ENCODE measurements at regions not wholly inside any gene's neighbourhood (a gene's known extent, or its start where the extent isn't known, plus 50 kb on each side); places are given as distances from the start of the nearest gene placed in this dataset.

GRCh38 chr16:76612497-76612896 is 335.3 kb downstream of the CNTNAP4 start:
- H3K27ac Mint-ChIP-seq, result no peak overlapping the region
- H3K9me3 Mint-ChIP-seq, result peaks cover 4% of the 10 kb centered on the region
- no peak overlapping the region for H3K4me3 Mint-ChIP-seq
- H3K36me3 Mint-ChIP-seq (ENCODE audit: low read depth), result no peaks in the 10 kb centered on the region
- TF ChIP-seq CTCF (IDR thresholded peaks at IDR 0.05), result no peak
- H3K27me3 Mint-ChIP-seq (ENCODE audit: low read depth, poor library complexity), result no peaks in the 10 kb centered on the region
- no peaks in the 10 kb centered on the region for H3K4me1 Mint-ChIP-seq
- no peak for DNase-seq

GRCh38 chr16:76614269-76614668 is 337.1 kb downstream of the CNTNAP4 start:
- Mint-ChIP-seq H3K9me3 (peaks cover 3% of the 10 kb centered on the region), H3K36me3 (ENCODE audit: low read depth) (no peaks in the 10 kb centered on the region), H3K27me3 (ENCODE audit: low read depth, poor library complexity) (peaks cover 3% of the 10 kb centered on the region), H3K4me3 (no peak overlapping the region), H3K27ac (no peak overlapping the region), H3K4me1 (no peaks in the 10 kb centered on the region)
- TF ChIP-seq CTCF (IDR thresholded peaks at IDR 0.05), result no peak
- DNase-seq, result no peak

GRCh38 chr16:76622876-76623275 is 345.7 kb downstream of the CNTNAP4 start:
- Mint-ChIP-seq H3K4me1 (no peaks in the 10 kb centered on the region), H3K27ac (no peak overlapping the region), H3K9me3 (peaks cover 3% of the 10 kb centered on the region), H3K36me3 (ENCODE audit: low read depth) (no peaks in the 10 kb centered on the region), H3K27me3 (ENCODE audit: low read depth, poor library complexity) (peaks cover 10% of the 10 kb centered on the region), H3K4me3 (no peak overlapping the region)
- no peak for TF ChIP-seq CTCF (IDR thresholded peaks at IDR 0.05)
- DNase-seq, result no peak

- H3K4me3 Mint-ChIP-seq, result no peak overlapping the region
- no peak overlapping the region for H3K27ac Mint-ChIP-seq
- DNase-seq, result no peak
- no peaks in the 10 kb centered on the region for H3K36me3 Mint-ChIP-seq (ENCODE audit: low read depth)
- no peak for TF ChIP-seq CTCF (IDR thresholded peaks at IDR 0.05)
- peaks cover 32% of the 10 kb centered on the region for H3K9me3 Mint-ChIP-seq
- H3K4me1 Mint-ChIP-seq, result no peaks in the 10 kb centered on the region
- H3K27me3 Mint-ChIP-seq (ENCODE audit: low read depth, poor library complexity), result peaks cover 8% of the 10 kb centered on the region
These were observed 357.9 kb downstream of the CNTNAP4 start for GRCh38 chr16:76634847-76635697.

GRCh38 chr16:76639685-76640289 is 362.6 kb downstream of the CNTNAP4 start:
- Mint-ChIP-seq H3K4me3 (no peak overlapping the region), H3K9me3 (peaks cover 6% of the 10 kb centered on the region), H3K27me3 (ENCODE audit: low read depth, poor library complexity) (no peaks in the 10 kb centered on the region), H3K36me3 (ENCODE audit: low read depth) (no peaks in the 10 kb centered on the region), H3K27ac (no peak overlapping the region), H3K4me1 (no peaks in the 10 kb centered on the region)
- peak; percentile 32 for TF ChIP-seq CTCF (IDR thresholded peaks at IDR 0.05)
- peak; percentile 28 for DNase-seq
